NCI-H526 treated with DMSO at 0.1 percent for 48 hours (cell line): ENCODE measurements at regions not wholly inside any gene's neighbourhood (a gene's known extent, or its start where the extent isn't known, plus 50 kb on each side); places are given as distances from the start of the nearest gene placed in this dataset.

Experiments used
- DNase-seq: peaks from one replicate; lab custom pipeline; 2025; lab: John Stamatoyannopoulos, UW

- DNase-seq: no peak
Measured at GRCh38 chr13:111893607-111894443, 173.1 kb upstream of the SOX1 start.

- DNase-seq: no peak
Measured at GRCh38 chr13:111895896-111896821, 170.8 kb upstream of the SOX1 start.

DNA sequence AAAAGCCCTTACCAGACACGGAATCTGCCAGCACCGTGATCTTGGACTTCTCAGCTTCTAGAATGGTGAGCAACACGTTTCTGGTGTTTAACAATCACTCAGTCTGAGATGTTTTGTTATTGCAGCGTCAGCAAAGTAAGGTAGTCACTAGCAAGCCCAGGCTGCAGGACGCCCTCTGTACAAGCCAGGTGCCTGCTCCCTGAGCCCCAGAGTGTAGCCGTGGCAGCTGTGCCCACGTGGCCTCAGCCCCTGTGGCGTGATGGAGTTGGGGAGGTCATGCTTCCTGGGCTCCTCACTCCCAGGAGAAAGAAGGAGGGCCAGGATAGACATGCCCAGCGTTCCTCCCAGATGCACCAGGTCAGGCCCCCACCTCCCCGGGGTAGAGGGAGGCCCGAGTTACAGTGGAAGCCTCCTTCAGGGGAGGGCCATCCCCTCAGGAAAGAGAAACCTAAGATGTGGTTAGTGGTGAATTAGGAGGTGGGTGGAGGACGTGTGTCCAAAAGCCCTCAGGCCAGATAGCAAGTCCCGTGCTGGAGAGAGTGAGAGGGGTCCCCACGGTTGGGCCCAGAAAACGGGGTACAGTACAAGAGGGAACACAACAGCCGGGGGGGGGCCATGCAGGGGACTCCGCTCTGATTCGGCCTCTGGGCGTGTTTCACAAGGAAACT lies 169.6 kb upstream of the SOX1 start:
- no peak for DNase-seq

DNA sequence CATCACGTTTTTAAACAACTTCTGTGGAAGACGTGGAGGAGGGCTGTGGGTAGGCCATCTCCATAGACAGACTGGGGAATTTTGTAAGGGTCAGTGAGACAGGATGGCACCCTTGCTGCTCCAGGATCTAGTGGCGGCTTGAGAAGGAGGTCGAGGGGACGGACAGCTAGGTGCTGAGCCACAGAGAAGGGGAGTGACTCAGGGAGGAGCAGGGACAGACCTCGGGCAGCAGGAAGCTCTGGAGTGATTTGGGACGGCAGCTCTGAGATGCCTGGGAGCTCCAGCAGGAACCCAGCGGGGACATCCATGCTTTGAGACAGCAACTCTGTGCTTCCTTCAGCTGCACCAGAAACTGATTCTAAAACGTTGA lies 169.1 kb upstream of the SOX1 start:
- no peak for DNase-seq

DNA sequence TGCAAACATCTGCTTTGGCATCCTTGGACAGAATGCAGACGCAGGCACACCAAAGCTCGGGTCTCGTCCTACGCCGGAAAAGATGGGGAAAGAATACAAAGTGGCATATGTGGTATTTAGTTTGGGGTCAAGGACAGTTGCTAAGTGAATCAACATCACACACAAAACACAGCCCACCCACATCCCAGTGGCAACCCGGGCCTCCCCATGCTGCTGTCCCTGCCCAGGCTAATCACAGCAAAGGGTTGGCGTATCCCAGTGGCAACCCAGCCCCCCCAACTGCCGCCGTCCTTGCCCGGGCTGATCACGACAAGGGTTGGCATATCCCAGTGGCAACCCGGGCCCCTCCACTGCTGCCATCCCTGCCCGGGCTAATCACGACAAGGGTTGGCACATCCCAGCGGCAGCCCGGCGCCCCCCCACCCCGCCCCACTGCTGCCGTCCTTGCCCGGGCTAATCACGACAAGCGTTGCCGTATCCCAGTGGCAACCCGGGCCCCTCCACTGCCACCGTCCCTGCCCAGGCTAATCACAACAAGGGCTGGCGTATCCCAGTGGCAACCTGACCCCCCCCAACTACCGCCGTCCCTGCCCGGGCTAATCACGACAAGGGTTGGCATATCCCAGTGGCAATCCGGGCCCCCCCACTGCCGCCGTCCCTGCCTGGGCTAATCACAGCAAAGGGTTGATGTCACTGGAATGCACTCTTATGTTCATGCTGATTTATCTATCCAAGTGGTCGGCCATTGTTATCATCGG lies 167.8 kb upstream of the SOX1 start:
- DNase-seq: no peak

GRCh38 chr13:111899714-111900389 lies 167.1 kb upstream of the SOX1 start:
- DNase-seq: no peak

DNA sequence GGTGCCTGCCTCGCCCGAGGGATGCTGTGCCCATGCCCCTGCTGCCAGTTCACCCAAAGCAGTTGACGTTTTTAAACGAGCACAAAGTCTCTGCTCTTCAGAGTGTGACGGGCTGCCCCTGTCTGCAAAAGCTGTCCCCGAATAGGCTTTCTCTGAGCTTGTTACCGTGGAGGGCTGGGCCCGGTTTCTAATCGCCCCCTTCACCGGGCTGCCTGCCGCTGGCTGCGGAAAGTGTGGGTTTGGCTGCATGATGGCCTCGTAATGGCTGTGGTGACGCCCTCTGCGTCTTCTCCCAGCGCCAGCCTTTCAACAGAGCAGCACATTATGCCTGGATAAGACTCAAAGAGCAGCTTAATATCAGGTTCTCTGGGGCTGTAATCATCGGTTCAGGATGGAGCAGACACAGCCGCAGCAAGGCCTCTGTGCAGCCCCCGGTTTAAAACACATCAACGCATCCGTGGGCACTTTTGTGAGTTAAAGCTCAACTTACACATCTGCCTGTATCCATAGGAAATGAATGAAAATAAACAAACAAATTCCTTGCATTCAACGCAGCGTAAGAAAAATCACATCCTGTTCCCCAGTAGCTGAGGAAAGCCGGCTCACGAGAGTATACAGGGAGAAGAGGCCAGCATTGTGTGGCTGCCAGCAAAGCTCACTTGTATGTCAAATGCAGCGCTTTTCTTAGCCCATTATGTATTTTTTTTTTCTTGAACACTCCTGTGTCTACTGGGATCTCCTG lies 166.4 kb upstream of the SOX1 start:
- DNase-seq: no peak

DNA sequence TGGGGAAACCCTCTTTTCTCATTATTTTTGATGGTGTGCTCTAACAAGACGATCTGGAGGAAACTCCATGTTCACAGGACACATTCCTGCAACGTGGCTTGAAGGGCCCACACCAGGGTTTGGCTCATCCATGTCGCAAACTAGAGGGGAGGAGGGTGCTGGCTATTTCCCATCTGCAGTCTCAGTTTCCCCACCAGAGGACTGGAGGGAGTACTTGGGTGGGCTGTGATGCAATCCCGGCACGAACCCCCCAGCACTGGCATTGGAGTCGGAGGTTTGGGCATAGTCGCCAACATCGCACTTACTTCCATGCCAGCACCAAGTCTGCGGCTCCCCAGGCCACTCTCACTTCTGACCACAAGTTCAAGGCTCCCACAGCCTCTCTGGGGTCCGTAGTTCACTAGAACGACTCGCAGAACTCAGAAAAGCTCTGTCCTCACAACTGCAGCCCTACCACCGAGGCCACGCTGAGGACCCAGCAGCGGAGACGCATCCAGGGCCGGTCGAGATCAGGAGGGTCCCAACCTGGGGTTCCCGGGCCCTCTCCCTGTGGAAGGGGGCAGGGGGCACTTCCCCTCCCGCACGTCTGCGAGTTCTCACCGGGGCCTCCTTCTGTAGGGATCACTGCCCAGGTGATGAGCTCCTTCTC lies 165.6 kb upstream of the SOX1 start:
- no peak for DNase-seq

DNA sequence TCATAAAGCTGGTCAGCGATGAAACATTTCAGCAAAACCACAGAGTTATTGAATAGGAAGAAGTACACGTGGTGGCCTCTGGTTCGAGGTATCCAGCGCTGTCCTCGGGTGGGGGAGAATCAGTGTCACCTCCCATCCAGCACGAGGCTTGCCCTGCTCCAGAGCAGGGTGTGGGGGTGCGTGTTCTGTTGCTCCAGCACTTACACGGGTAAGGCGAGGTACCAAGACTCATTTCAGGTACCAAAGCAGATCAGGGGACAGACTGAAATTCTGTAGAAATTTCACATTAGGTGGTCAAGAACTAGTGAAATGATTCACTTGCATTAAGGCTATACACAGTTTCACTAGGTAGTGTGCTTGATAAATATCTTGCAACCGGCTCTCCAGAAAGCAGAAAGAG lies 164.2 kb upstream of the SOX1 start:
- DNase-seq: no peak

DNA sequence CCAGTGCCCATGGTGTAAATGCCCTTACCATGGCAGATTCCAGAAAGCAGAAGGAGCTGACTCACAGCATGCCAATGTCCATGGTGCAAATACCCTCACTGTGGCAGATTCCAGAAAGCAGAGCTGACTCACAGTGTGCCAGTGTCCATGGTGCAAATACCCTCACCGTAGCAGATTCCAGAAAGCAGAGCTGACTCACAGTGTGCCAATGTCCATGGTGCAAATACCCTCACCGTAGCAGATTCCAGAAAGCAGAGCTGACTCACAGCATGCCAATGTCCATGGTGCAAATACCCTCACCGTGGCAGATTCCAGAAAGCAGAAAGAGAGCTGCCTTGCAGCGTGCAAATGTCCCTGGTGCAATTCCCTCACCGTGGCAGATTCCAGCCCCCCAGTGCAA lies 163.8 kb upstream of the SOX1 start:
- no peak for DNase-seq

- no peak for DNase-seq
Measured at GRCh38 chr13:111904166-111904565, 162.8 kb upstream of the SOX1 start.

GRCh38 chr13:111904701-111905608 lies 162.0 kb upstream of the SOX1 start:
- no peak for DNase-seq

GRCh38 chr13:111905609-111905945 lies 161.4 kb upstream of the SOX1 start:
- DNase-seq: no peak

DNA sequence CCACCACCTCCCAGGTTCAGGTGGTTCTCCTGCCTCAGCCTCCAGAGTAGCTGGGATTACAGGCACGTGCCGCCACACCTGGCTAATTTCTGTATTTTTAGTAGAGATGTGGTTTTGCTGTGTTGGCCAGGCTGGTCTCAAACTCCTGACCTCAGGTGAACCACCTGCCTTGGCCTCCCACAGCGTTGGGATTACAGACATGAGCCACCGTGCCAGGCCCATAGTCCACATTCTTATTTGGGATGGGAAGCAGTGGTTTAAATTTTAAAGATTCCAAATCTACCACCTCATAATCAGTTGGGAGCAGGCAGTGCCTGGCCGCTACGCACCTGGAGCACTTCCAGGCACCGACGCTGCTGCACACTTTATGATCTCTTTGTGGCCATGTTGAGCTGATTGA lies 160.6 kb upstream of the SOX1 start:
- DNase-seq: no peak

GRCh38 chr13:111906816-111907215 lies 160.1 kb upstream of the SOX1 start:
- no peak for DNase-seq

GRCh38 chr13:111907341-111907880 lies 159.5 kb upstream of the SOX1 start:
- no peak for DNase-seq

GRCh38 chr13:111908361-111908760 lies 158.6 kb upstream of the SOX1 start:
- no peak for DNase-seq

DNA sequence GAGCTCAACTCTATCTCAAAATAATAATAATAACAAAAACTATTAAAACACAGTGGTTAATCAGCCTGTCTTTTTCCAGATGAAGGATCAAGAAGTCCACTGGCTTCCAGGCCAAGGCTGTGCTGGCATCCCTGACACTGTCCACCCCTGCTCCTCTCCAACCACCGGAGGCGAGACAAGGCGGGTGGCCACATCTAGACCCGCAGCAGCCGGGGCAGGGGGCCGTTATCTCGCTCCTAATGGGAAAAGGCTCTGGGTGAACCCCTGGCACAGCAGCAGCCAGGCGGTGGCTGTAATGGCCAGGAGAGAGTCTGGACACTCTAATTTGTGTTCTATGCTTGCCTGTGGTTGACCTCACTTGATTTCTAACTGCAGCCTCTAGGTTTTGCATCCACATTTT lies 158.0 kb upstream of the SOX1 start:
- DNase-seq: no peak

DNA sequence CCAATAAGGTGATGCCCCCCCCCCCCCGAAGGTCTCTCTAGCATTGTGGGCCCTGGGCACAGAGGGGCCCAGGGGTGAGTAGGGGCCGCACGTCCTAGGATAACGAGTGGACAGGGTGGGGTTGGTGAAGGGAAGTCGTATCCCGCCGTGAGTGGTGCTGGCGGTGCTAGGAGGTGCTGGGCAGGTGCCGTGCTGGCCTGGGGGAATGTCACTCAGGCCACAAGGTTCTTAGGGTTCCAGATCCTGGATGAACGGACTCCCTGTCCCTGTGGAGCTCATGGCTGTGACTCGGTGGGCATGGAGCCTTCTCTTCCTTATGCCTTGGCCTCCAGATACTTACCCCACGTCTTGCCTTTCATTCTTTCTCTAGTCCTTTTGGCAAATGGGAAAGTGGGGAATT lies 157.4 kb upstream of the SOX1 start:
- no peak for DNase-seq
